Stimulated activated CD4-positive, alpha-beta T cell treated with anti-CD3 and anti-CD28 coated beads, Interleukin-12 subunit alpha, Interleukin-12 subunit beta, amount 100 ng/mL, for 48 hours (primary cell): ENCODE measurements at regions not wholly inside any gene's neighbourhood (a gene's known extent, or its start where the extent isn't known, plus 50 kb on each side); places are given as distances from the start of the nearest gene placed in this dataset.

ENCODE experiments used
- DNase-seq, 3 donors: peaks; one replicate each; pipeline ENCODE4 v3.0.0-alpha.2; 2020; ENCODE audit warnings: low read depth in 2 of 3, low spot score in 1 of 3

GRCh38 chr1:218705911-218706893, 361.1 kb downstream of the TGFB2 start:
- DNase-seq, result no peak

DNA sequence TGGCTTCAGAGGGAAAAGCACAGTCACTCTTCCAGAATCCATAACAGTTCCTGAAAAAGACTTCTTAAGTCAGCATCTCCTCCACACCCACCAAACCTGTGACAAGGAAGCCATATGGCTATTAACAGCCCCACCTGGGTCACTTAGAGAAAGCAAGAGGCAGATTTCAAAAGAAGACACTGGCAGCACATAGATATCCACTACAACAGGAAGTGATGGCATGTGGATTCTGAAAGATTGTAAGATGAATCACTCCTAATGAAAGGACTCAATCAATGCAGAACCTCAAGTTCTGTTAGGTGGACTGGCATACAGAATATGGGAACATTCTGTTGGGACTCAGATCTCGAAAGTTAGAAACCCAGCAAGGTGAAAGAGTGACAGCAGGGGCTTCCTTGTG, 365.9 kb downstream of the TGFB2 start:
- no peak for DNase-seq

GRCh38 chr1:218711884-218712674, 366.9 kb downstream of the TGFB2 start:
- DNase-seq, result no peak

GRCh38 chr1:218712677-218713076, 367.5 kb downstream of the TGFB2 start:
- no peak for DNase-seq

GRCh38 chr1:218715961-218716669, 371.0 kb downstream of the TGFB2 start:
- DNase-seq, result no peak

GRCh38 chr1:218717575-218717974, 372.4 kb downstream of the TGFB2 start:
- DNase-seq, result no peak

DNA sequence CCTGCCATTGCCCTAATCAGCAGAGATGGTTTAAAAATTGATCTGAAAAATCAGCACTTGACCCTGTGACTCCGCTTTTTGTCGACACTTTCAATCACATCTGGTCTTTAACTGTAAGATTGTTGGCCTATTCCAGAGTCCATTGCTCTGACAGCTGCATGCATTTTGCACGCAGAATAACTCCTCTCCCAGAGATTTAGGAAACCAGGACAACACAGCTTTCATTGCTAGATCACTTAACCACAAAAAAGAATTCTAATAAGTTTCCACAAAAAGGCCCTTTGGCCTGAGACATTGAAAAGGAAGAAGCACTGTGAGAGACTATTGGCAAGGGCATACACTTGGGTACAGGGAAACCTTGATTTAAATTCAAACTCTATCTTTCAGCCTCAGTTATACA, 373.1 kb downstream of the TGFB2 start:
- no peak for DNase-seq

DNA sequence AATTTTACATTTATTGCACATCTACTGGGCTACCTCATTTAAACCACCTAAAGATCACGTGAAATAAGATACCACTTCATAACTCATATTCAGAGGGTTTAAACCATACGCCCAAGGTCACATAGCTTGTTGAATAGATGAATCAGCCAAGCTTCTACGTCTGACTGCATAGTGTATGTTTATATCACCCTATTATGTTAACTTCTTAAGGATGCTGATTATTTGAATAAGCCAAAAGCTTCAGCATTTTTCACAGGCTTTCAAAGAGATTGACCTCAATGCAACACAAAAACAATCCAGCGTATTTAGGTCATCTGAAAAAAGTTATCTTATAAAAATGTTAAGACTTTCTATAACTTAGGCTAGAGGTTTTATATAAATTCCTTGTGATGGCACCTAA, 373.8 kb downstream of the TGFB2 start:
- no peak for DNase-seq

- DNase-seq, result no peak
Measured at GRCh38 chr1:218728898-218729565, 383.9 kb downstream of the TGFB2 start.

- DNase-seq, result no peak
Measured at GRCh38 chr1:218735436-218736032, 390.4 kb downstream of the TGFB2 start.

- no peak for DNase-seq
Measured at GRCh38 chr1:218739426-218739825, 394.3 kb downstream of the TGFB2 start.

DNA sequence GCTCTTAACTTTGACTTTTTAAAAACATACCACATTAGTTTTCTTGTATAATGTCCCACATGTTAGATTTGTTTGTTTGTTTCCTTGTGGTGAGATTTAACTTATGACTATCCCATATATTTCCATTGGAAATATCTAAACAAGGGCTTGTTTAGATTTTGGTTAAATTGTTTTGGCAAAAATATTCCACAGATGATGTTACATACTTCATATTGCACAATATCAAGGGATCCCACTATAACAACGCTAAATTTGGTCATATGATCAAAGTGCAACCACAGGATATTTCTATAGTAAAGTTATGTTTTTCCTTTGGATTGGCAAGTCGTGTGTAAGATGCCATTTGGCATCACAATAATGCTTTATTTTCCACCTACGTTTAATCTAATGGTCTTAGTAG, 396.7 kb downstream of the TGFB2 start:
- no peak for DNase-seq

GRCh38 chr1:218742467-218743262, 397.5 kb downstream of the TGFB2 start:
- no peak for DNase-seq

DNA sequence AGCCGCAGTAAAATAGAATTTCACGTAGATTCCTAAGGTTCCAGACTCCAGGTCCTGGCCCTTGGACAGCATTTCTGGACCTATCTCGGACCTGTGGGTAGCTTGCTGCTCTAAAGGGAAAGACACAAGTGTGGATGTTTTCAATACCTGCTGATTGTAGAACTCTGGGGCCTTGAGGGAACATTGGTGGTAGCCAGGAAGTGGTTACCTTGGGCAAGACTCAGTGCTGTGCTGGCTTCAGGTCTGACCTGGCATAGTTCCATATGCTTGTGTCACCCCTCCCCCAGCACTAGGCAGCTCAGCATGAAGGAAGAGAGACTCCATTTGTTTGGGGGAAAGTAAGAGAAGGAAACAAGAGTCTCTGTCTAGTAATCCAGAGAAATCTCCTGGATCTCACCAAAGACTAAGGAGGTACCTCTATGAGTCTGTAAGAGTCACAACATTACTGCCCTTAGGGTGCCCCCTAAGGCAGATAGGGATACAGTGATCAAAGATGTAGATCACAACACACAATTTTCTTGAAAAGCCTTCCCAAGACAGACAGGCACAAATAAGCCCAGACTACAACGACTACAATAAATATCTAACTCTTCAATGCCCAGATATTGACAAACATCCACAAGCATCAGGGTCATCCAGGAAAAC, 398.8 kb downstream of the TGFB2 start:
- no peak for DNase-seq

GRCh38 chr1:218748071-218748470, 402.9 kb downstream of the TGFB2 start:
- DNase-seq, result no peak

GRCh38 chr1:218750216-218750970, 405.3 kb downstream of the TGFB2 start:
- DNase-seq, result no peak

DNA sequence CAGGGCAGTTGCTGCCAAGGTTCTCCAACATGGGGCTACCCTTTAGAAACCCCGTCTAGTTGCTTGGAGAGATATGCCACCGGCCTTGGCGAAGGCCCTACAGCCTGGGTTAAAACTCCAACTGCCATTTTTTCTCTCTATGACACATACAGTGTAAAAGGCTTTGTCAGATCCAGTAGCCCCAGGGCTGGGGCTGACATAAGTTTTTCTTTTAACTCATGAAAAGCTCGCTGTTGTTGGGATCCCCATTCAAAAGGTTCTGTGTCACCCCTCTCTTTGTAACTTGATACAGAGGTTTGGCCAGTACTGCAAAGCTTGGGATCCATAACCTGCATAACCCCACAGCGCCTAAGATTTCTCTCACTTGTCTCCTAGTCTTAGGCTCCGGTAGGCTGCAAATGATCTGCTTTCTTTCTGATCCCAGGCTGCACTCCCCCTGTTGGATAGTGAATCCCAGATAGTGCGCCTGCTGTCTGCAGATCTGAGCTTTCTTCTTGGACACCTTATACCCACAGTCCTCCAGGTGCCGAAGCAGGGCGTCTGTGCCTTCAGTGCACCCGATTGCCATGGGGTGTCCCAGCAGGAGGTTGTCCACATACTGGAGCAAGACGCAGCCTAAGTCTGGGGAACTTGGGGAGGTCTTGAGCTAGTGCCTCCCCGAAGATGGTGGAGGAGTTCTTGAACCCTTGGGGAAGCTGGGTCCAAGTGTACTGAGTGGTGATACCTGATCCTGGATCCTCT, 406.2 kb downstream of the TGFB2 start:
- no peak for DNase-seq

DNA sequence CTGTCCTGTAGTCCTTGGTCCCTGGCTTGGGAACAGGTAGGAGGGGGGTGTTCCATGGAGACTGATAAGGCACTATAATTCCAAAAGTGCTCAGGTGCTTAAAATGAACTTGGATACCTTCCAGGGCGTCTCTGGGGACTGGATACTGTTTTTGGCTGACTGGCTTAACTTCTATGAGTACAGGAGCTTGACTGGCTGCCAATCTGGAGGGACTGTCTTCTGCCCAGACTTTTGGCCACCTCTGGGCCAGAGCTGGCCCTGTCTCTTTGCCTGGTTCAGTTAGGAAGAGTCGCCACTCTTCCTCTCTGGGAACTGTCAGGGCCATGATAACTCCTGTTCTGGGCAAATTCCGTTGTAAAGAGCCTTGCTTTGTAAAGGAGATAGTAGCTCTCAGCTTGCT, 407.0 kb downstream of the TGFB2 start:
- no peak for DNase-seq
